ENCODE measurements at regions not wholly inside any gene's neighbourhood (a gene's known extent, or its start where the extent isn't known, plus 50 kb on each side); places are given as distances from the start of the nearest gene placed in this dataset.

- TF ChIP-seq CTCF (conservative IDR thresholded peaks at IDR 0.05; ENCODE audit: low read depth, low read length) (no peak), EZH2 (IDR thresholded peaks at IDR 0.05; ENCODE audit: low read length, unreplicated experiment) (no peak), EZH2phosphoT487 (IDR thresholded peaks at IDR 0.05; ENCODE audit: borderline replicate concordance, low read length) (no peak)
Observed at GRCh38 chr2:19743641-19744040, 158.1 kb downstream of the TTC32 start.

All from PC-3 (cell line).